ENCODE measurements at regions not wholly inside any gene's neighbourhood (a gene's known extent, or its start where the extent isn't known, plus 50 kb on each side); places are given as distances from the start of the nearest gene placed in this dataset.

GRCh38 chr9:21746550-21746949, 55.9 kb upstream of the MTAP start:
- TF ChIP-seq CTCF (conservative IDR thresholded peaks at IDR 0.05; ENCODE audit: low read depth, low read length) (no peak), EZH2 (IDR thresholded peaks at IDR 0.05; ENCODE audit: low read length, unreplicated experiment) (no peak)

Data from PC-3 (cell line).